ENCODE measurements at regions not wholly inside any gene's neighbourhood (a gene's known extent, or its start where the extent isn't known, plus 50 kb on each side); places are given as distances from the start of the nearest gene placed in this dataset.

GRCh38 chr3:132837615-132838014, 115.4 kb upstream of the NPHP3 start:
- no peak for DNase-seq (ENCODE audit: insufficient read length, low spot score)
- no peak for FAIRE-seq

- FAIRE-seq (no peak), DNase-seq (ENCODE audit: insufficient read length, low spot score) (no peak)
Observed at GRCh38 chr3:132834356-132834755, 112.1 kb upstream of the NPHP3 start.

- no peak for DNase-seq (ENCODE audit: insufficient read length, low spot score)
- no peak for FAIRE-seq
Observed at GRCh38 chr3:132829101-132829500, 106.9 kb upstream of the NPHP3 start.

GRCh38 chr3:132822837-132823236, 100.6 kb upstream of the NPHP3 start:
- FAIRE-seq (no peak), DNase-seq (ENCODE audit: insufficient read length, low spot score) (no peak)

GRCh38 chr3:132822266-132822665, 100.1 kb upstream of the NPHP3 start:
- no peak for DNase-seq (ENCODE audit: insufficient read length, low spot score)

GRCh38 chr3:132821314-132821713, 99.1 kb upstream of the NPHP3 start:
- DNase-seq (ENCODE audit: insufficient read length, low spot score) (no peak), FAIRE-seq (no peak)

More at GRCh38 chr3:132822266-132822665, 100.1 kb upstream of the NPHP3 start:
- no peak for FAIRE-seq

- no peak for FAIRE-seq
Observed at GRCh38 chr3:132818251-132818650, 96.0 kb upstream of the NPHP3 start.

GRCh38 chr3:132817646-132818177, 95.5 kb upstream of the NPHP3 start:
- DNase-seq (ENCODE audit: insufficient read length, low spot score) (no peak), FAIRE-seq (no peak)

More at GRCh38 chr3:132818251-132818650, 96.0 kb upstream of the NPHP3 start:
- DNase-seq (ENCODE audit: insufficient read length, low spot score): no peak

- no peak for DNase-seq (ENCODE audit: insufficient read length, low spot score)
- no peak for FAIRE-seq
Observed at GRCh38 chr3:132805071-132805470, 82.9 kb upstream of the NPHP3 start.

- FAIRE-seq (no peak), DNase-seq (ENCODE audit: insufficient read length, low spot score) (no peak)
Observed at GRCh38 chr3:132804498-132804897, 82.3 kb upstream of the NPHP3 start.

GRCh38 chr3:132803889-132804288, 81.7 kb upstream of the NPHP3 start:
- FAIRE-seq: no peak
- no peak for DNase-seq (ENCODE audit: insufficient read length, low spot score)

GRCh38 chr3:132800958-132801357, 78.7 kb upstream of the NPHP3 start:
- FAIRE-seq (no peak), DNase-seq (ENCODE audit: insufficient read length, low spot score) (no peak)

GRCh38 chr3:132790806-132791205, 68.6 kb upstream of the NPHP3 start:
- FAIRE-seq (no peak), DNase-seq (ENCODE audit: insufficient read length, low spot score) (no peak)

- DNase-seq (ENCODE audit: insufficient read length, low spot score) (no peak), FAIRE-seq (no peak)
Observed at GRCh38 chr3:132789959-132790358, 67.8 kb upstream of the NPHP3 start.

- DNase-seq (ENCODE audit: insufficient read length, low spot score): no peak
- FAIRE-seq: no peak
Observed at GRCh38 chr3:132788301-132788671, 66.1 kb upstream of the NPHP3 start.

- FAIRE-seq: no peak
- no peak for DNase-seq (ENCODE audit: insufficient read length, low spot score)
Observed at GRCh38 chr3:132787616-132788300, 65.5 kb upstream of the NPHP3 start.

- DNase-seq (ENCODE audit: insufficient read length, low spot score): no peak
- FAIRE-seq: no peak
Observed at GRCh38 chr3:132786890-132787289, 64.7 kb upstream of the NPHP3 start.

GRCh38 chr3:132785292-132785691, 63.1 kb upstream of the NPHP3 start:
- DNase-seq (ENCODE audit: insufficient read length, low spot score) (no peak), FAIRE-seq (no peak)

- FAIRE-seq (no peak), DNase-seq (ENCODE audit: insufficient read length, low spot score) (no peak)
Observed at GRCh38 chr3:132784502-132785025, 62.4 kb upstream of the NPHP3 start.

GRCh38 chr3:132783152-132783551, 60.9 kb upstream of the NPHP3 start:
- FAIRE-seq: no peak
- no peak for DNase-seq (ENCODE audit: insufficient read length, low spot score)

- DNase-seq (ENCODE audit: insufficient read length, low spot score): no peak
- FAIRE-seq: no peak
Observed at GRCh38 chr3:132781922-132782321, 59.7 kb upstream of the NPHP3 start.

- DNase-seq (ENCODE audit: insufficient read length, low spot score): no peak
- no peak for FAIRE-seq
Observed at GRCh38 chr3:132777171-132777570, 55.0 kb upstream of the NPHP3 start.
